ENCODE measurements at regions not wholly inside any gene's neighbourhood (a gene's known extent, or its start where the extent isn't known, plus 50 kb on each side); places are given as distances from the start of the nearest gene placed in this dataset.
"Not testable (repeated sequence)": the region's sequence is repeated elsewhere in the genome, so short reads cannot be mapped to it uniquely, and the experiment has no call there.

DNA sequence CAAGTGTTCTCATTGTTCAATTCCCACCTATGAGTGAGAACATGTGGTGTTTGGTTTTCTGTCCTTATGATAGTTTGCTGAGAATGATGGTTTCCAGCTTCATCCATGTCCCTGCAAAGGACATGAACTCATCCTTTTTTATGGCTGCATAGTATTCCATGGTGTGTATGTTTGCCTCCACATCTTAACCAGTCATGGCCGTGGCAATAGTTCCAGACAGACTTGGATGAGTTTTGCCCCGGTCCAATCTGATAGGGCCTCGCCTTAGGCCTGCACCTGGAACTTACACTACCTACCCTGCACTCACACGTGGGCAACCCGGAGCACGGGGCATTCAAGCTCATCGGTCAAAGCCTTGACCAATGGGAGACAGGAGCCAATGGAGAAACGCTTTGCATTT lies 197.0 kb downstream of the BARX2 start:
- TF ChIP-seq, protein P1, sequence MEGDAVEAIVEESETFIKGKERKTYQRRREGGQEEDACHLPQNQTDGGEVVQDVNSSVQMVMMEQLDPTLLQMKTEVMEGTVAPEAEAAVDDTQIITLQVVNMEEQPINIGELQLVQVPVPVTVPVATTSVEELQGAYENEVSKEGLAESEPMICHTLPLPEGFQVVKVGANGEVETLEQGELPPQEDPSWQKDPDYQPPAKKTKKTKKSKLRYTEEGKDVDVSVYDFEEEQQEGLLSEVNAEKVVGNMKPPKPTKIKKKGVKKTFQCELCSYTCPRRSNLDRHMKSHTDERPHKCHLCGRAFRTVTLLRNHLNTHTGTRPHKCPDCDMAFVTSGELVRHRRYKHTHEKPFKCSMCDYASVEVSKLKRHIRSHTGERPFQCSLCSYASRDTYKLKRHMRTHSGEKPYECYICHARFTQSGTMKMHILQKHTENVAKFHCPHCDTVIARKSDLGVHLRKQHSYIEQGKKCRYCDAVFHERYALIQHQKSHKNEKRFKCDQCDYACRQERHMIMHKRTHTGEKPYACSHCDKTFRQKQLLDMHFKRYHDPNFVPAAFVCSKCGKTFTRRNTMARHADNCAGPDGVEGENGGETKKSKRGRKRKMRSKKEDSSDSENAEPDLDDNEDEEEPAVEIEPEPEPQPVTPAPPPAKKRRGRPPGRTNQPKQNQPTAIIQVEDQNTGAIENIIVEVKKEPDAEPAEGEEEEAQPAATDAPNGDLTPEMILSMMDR (IDR thresholded peaks at IDR 0.05), result not testable (repeated sequence)
- TF ChIP-seq POLR2AphosphoS5, POLR2A (IDR thresholded peaks at IDR 0.05): not testable (repeated sequence)
